Stomach (tissue), 8 donors: ENCODE measurements at regions not wholly inside any gene's neighbourhood (a gene's known extent, or its start where the extent isn't known, plus 50 kb on each side); places are given as distances from the start of the nearest gene placed in this dataset.

Experiments
- DNase-seq, 2 donors: peaks; one replicate each; pipeline versions ENCODE4 v3.0.0 to v3.0.0-alpha.2; 2013 to 2019
- H3K27ac ChIP-seq, 5 donors: fragments of 200-600 bp in 4 of 5; sonication (generic) in 4 of 5; one replicate each; pipeline ENCODE4 v1.5.1; 2013 to 2019; ENCODE audit warnings: mild to moderate bottlenecking in 1 of 5, moderate library complexity in 1 of 5
- H3K27me3 ChIP-seq, 3 donors: fragments of 200-600 bp; sonication (generic); one replicate each; pipeline ENCODE4 v1.5.1; 2017 to 2019; ENCODE audit warnings: mixed run types in 1 of 3
- H3K36me3 ChIP-seq, 4 donors: fragments of 200-600 bp; sonication (generic); 1 replicate in 3 of 4; 2 replicates in 1 of 4; pipeline ENCODE4 v1.5.1; 2016 to 2019
- H3K4me1 ChIP-seq, 4 donors: fragments of 200-600 bp; sonication (generic); one replicate each; pipeline ENCODE4 v1.5.1; 2016 to 2019
- H3K4me3 ChIP-seq, 4 donors: fragments of 200-600 bp; sonication (generic) in 3 of 4; one replicate each; pipeline ENCODE4 v1.5.1; 2016 to 2019; ENCODE audit warnings: mild to moderate bottlenecking in 1 of 4
- H3K9me3 ChIP-seq, 4 donors: fragments of 200-600 bp; sonication (generic); one replicate each; pipeline ENCODE4 v1.5.1; 2016 to 2019
- EP300 ChIP-seq: sonication (generic); formaldehyde crosslinking; IDR thresholded peaks from one replicate; pipeline ENCODE4 v1.6.1; 2017; ENCODE audit warnings: antibody characterized with exemption
- POLR2A ChIP-seq, 4 donors: fragments of 450-650 bp; IDR thresholded peaks; one replicate each; pipeline ENCODE4 v1.6.1; 2016; ENCODE audit warnings: antibody characterized with exemption in 4 of 4, control low read depth in 2 of 4, mild to moderate bottlenecking in 1 of 4, moderate library complexity in 1 of 4
- POLR2AphosphoS5 ChIP-seq, 3 donors: sonication (generic); formaldehyde crosslinking; IDR thresholded peaks; one replicate each; pipeline ENCODE4 v1.6.1; 2016; ENCODE audit warnings: antibody characterized with exemption in 3 of 3
- WGBS, 5 donors: extraction: QIAGEN DNeasy Blood & Tissue Kit in 3 of 5; methylation state at CpG; one replicate each; pipeline versions ENCODE4 v1.1.5 to v1.1.7; 2013 to 2018; 5-methylcytosine and 5-hydroxymethylcytosine counted together
- intact Hi-C: fragments of 100-400 bp; cut with DNase I; formaldehyde crosslinking; loops from one replicate; pipeline ENCODE4 v1.15.1; 2023; ENCODE audit warnings: low total_unique reads
- TF ChIP-seq, protein P1 (sequence below), 7 experiments: fragments of 450-650 bp in 4 of 7; fragments of 200-600 bp in 3 of 7; sonication (generic) in 3 of 7; IDR thresholded peaks; one replicate each; pipeline ENCODE4 v1.5.1; 2016 to 2019; ENCODE audit warnings: antibody characterized with exemption in 7 of 7, control low read depth in 2 of 7, mild to moderate bottlenecking in 1 of 7
- donor health status: healthy with polysubstance abuse.
- donor health status: Bipolar disorder and iron deficiency.
- donor health status: healthy.

DNA sequence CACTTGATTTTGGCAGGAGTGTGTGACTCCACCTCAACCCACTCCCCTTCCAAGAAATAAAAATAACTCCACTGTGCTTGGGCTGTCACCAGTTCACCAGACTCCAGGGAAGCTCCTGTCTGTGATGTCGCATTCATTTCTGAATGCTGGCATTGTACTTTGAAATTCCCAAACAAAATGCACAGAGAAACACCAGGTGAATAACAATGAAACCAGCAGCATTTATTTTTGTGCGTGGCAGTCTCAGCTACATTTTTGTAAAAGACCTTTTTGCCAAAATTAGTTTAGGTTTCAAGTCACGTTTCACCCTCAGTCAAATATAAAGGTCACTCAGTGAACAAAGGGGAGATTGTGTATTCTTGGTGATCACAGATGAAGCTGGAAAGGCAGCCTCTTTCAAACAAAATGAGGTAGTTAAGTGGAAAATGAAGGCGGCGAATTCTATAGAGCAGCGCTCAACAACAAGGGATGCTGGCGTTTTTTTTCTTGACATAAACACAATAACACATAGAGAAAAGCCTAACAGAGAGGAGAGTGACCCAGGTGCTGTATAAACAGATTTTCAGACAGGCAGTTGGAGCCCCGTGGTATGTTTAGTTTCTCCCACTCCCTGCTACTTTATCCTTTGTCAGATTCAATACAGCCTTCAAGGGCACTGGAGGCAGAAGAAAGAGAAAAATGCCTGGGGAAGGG, 210.3 kb upstream of the GCFC2 start:
- TF ChIP-seq EP300: no peak
- TF ChIP-seq POLR2AphosphoS5 (IDR thresholded peaks at IDR 0.05): no peak
- no peak for TF ChIP-seq POLR2A (IDR thresholded peaks at IDR 0.05)
- TF ChIP-seq, protein P1, sequence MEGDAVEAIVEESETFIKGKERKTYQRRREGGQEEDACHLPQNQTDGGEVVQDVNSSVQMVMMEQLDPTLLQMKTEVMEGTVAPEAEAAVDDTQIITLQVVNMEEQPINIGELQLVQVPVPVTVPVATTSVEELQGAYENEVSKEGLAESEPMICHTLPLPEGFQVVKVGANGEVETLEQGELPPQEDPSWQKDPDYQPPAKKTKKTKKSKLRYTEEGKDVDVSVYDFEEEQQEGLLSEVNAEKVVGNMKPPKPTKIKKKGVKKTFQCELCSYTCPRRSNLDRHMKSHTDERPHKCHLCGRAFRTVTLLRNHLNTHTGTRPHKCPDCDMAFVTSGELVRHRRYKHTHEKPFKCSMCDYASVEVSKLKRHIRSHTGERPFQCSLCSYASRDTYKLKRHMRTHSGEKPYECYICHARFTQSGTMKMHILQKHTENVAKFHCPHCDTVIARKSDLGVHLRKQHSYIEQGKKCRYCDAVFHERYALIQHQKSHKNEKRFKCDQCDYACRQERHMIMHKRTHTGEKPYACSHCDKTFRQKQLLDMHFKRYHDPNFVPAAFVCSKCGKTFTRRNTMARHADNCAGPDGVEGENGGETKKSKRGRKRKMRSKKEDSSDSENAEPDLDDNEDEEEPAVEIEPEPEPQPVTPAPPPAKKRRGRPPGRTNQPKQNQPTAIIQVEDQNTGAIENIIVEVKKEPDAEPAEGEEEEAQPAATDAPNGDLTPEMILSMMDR (IDR thresholded peaks at IDR 0.05): no peak
- Histone ChIP-seq H3K36me3 (no peaks in the 10 kb centered on the region), H3K27me3 (no peaks in the 10 kb centered on the region), H3K4me3 (no peak overlapping the region), H3K9me3 (no peaks in the 10 kb centered on the region), H3K4me1 (no peaks in the 10 kb centered on the region), H3K27ac (no peak overlapping the region)
- intact Hi-C loops: no loop called here
- 20 to 33% (median 31%) methylated on average over 8 of the region's 8 CpGs for WGBS, 5 donors
- peak in 1 of 2 donors; percentile 5 for DNase-seq

- Histone ChIP-seq H3K9me3 (no peaks in the 10 kb centered on the region), H3K27ac (no peak overlapping the region), H3K4me3 (no peak overlapping the region), H3K4me1 (no peaks in the 10 kb centered on the region), H3K36me3 (no peaks in the 10 kb centered on the region), H3K27me3 (no peaks in the 10 kb centered on the region)
- no peak for DNase-seq
- TF ChIP-seq POLR2A (IDR thresholded peaks at IDR 0.05) (no peak), POLR2AphosphoS5 (IDR thresholded peaks at IDR 0.05) (no peak), EP300 (no peak)
- TF ChIP-seq, protein P1 (IDR thresholded peaks at IDR 0.05): no peak
- WGBS, 5 donors: 60 to 79% (median 68%) methylated on average over 5 of the region's 5 CpGs
- intact Hi-C loops: no loop called here
These were observed 205.3 kb upstream of the GCFC2 start for GRCh38 chr2:75915851-75916634.

DNA sequence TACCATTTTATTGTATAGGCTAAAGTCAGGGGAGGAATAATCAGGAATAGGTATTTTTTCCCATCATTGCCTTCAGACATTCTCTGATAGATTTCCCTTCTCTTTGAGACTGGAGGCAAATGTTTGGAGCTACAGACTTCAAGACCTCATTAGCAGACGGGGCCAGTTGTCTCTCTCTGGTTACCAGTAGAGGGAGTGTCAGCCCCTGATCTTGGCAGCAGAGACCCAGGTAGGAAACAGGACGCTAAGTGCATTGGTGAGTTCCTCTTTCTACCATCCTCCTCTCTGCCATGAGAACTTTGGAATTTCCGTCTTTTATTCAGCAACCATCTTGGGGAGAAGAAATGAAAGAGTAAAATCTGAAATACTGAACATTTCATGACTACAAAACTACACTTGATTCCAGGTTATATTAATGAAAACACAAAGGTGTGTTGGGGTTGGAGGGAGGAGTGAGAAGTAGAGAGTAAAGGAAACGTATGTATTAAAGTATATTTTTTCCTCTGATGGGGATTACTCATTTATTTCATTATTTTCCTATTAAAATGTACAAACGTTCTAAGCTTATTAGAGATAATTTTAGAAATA, 186.2 kb upstream of the GCFC2 start:
- Histone ChIP-seq H3K36me3 (no peaks in the 10 kb centered on the region), H3K27me3 (no peaks in the 10 kb centered on the region), H3K4me1 (no peaks in the 10 kb centered on the region), H3K27ac (no peak overlapping the region), H3K9me3 (no peaks in the 10 kb centered on the region), H3K4me3 (no peak overlapping the region)
- TF ChIP-seq, protein P1 (IDR thresholded peaks at IDR 0.05): peak in 3 of 7 experiments; percentile 25 to 32 (median 32)
- no peak for TF ChIP-seq POLR2AphosphoS5 (IDR thresholded peaks at IDR 0.05)
- no peak for TF ChIP-seq EP300
- TF ChIP-seq POLR2A (IDR thresholded peaks at IDR 0.05): no peak
- intact Hi-C loops: no loop called here
- DNase-seq: peak; percentile 36 to 54
- WGBS, 5 donors: 25 to 36% (median 28%) methylated on average over 5 of the region's 5 CpGs

DNA sequence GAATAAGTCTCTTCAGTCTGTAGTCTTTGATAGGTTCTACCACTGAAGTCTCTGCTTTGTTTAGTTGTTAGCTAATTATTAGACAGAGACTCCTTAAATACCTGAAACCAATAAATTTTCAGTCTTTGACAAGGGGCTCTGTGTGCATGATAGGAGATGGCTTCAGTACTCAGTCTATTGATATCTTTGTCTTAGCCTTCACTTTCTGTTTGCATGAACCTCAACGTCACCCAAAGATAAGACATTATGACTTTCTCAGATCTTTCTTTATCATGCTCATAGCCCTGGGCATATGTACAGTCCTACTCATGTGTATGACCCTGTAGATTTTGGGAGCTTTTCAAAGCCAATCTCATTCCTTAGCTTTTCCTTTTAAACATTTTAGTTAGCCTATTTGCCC, 183.5 kb upstream of the GCFC2 start:
- Histone ChIP-seq H3K4me3 (no peak overlapping the region), H3K9me3 (no peaks in the 10 kb centered on the region), H3K36me3 (no peaks in the 10 kb centered on the region), H3K27me3 (no peaks in the 10 kb centered on the region), H3K4me1 (no peaks in the 10 kb centered on the region), H3K27ac (no peak overlapping the region)
- no peak for DNase-seq
- TF ChIP-seq POLR2AphosphoS5 (IDR thresholded peaks at IDR 0.05): no peak
- TF ChIP-seq POLR2A (IDR thresholded peaks at IDR 0.05): no peak
- 22 to 54% (median 31%) methylated on average over 1 of the region's 1 CpG for WGBS, 5 donors
- intact Hi-C loops: no loop called here
